HL-60 (cell line): ENCODE measurements at regions not wholly inside any gene's neighbourhood (a gene's known extent, or its start where the extent isn't known, plus 50 kb on each side); places are given as distances from the start of the nearest gene placed in this dataset.

Experiments used
- SPI1 ChIP-seq: IDR thresholded peaks from 2 replicates; pipeline ENCODE4 v1.6.1; 2012; ENCODE audit warnings: low read depth, mild to moderate bottlenecking, borderline replicate concordance
- TF ChIP-seq, protein P1 (sequence below): IDR thresholded peaks from one replicate; pipeline ENCODE4 v1.5.1; 2011; ENCODE audit warnings: low read length, control low read depth, inconsistent platforms; ENCODE audit not compliant: insufficient read depth

- TF ChIP-seq, protein P1, sequence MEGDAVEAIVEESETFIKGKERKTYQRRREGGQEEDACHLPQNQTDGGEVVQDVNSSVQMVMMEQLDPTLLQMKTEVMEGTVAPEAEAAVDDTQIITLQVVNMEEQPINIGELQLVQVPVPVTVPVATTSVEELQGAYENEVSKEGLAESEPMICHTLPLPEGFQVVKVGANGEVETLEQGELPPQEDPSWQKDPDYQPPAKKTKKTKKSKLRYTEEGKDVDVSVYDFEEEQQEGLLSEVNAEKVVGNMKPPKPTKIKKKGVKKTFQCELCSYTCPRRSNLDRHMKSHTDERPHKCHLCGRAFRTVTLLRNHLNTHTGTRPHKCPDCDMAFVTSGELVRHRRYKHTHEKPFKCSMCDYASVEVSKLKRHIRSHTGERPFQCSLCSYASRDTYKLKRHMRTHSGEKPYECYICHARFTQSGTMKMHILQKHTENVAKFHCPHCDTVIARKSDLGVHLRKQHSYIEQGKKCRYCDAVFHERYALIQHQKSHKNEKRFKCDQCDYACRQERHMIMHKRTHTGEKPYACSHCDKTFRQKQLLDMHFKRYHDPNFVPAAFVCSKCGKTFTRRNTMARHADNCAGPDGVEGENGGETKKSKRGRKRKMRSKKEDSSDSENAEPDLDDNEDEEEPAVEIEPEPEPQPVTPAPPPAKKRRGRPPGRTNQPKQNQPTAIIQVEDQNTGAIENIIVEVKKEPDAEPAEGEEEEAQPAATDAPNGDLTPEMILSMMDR: no peak
- no peak for TF ChIP-seq SPI1
Observed at GRCh38 chr15:81562986-81563385, 189.0 kb upstream of the TMC3 start.
